H1 (cell line): ENCODE measurements at regions not wholly inside any gene's neighbourhood (a gene's known extent, or its start where the extent isn't known, plus 50 kb on each side); places are given as distances from the start of the nearest gene placed in this dataset.

Source experiments
- EZH2 ChIP-seq: fragments of 200-600 bp; sonication (generic); IDR thresholded peaks from 2 replicates; pipeline ENCODE4 v1.7.1; 2012; ENCODE audit warnings: low read depth, mild to moderate bottlenecking, moderate library complexity, low read length, inconsistent platforms; ENCODE audit not compliant: severe bottlenecking
- JUN ChIP-seq: IDR thresholded peaks from 2 replicates; pipeline ENCODE4 v1.6.1; 2011; ENCODE audit warnings: low read depth, mild to moderate bottlenecking, improper control_type of control experiment, low read length
- MAFK ChIP-seq: IDR thresholded peaks from 2 replicates; pipeline ENCODE4 v1.6.1; 2012; ENCODE audit warnings: low read depth, mild to moderate bottlenecking, improper control_type of control experiment, low read length
- ZNF274 ChIP-seq: IDR thresholded peaks from 2 replicates; pipeline ENCODE4 v1.7.0; 2012; ENCODE audit warnings: low read length, borderline replicate concordance; ENCODE audit errors: extremely low read depth
- TF ChIP-seq, protein P1 (sequence below): fragments of 300-600 bp; sonication (generic); IDR thresholded peaks from 2 replicates; pipeline ENCODE4 v1.7.1; 2012; ENCODE audit warnings: low read length, moderate library complexity, mild to moderate bottlenecking, inconsistent platforms; ENCODE audit not compliant: insufficient replicate concordance

- TF ChIP-seq, protein P1, sequence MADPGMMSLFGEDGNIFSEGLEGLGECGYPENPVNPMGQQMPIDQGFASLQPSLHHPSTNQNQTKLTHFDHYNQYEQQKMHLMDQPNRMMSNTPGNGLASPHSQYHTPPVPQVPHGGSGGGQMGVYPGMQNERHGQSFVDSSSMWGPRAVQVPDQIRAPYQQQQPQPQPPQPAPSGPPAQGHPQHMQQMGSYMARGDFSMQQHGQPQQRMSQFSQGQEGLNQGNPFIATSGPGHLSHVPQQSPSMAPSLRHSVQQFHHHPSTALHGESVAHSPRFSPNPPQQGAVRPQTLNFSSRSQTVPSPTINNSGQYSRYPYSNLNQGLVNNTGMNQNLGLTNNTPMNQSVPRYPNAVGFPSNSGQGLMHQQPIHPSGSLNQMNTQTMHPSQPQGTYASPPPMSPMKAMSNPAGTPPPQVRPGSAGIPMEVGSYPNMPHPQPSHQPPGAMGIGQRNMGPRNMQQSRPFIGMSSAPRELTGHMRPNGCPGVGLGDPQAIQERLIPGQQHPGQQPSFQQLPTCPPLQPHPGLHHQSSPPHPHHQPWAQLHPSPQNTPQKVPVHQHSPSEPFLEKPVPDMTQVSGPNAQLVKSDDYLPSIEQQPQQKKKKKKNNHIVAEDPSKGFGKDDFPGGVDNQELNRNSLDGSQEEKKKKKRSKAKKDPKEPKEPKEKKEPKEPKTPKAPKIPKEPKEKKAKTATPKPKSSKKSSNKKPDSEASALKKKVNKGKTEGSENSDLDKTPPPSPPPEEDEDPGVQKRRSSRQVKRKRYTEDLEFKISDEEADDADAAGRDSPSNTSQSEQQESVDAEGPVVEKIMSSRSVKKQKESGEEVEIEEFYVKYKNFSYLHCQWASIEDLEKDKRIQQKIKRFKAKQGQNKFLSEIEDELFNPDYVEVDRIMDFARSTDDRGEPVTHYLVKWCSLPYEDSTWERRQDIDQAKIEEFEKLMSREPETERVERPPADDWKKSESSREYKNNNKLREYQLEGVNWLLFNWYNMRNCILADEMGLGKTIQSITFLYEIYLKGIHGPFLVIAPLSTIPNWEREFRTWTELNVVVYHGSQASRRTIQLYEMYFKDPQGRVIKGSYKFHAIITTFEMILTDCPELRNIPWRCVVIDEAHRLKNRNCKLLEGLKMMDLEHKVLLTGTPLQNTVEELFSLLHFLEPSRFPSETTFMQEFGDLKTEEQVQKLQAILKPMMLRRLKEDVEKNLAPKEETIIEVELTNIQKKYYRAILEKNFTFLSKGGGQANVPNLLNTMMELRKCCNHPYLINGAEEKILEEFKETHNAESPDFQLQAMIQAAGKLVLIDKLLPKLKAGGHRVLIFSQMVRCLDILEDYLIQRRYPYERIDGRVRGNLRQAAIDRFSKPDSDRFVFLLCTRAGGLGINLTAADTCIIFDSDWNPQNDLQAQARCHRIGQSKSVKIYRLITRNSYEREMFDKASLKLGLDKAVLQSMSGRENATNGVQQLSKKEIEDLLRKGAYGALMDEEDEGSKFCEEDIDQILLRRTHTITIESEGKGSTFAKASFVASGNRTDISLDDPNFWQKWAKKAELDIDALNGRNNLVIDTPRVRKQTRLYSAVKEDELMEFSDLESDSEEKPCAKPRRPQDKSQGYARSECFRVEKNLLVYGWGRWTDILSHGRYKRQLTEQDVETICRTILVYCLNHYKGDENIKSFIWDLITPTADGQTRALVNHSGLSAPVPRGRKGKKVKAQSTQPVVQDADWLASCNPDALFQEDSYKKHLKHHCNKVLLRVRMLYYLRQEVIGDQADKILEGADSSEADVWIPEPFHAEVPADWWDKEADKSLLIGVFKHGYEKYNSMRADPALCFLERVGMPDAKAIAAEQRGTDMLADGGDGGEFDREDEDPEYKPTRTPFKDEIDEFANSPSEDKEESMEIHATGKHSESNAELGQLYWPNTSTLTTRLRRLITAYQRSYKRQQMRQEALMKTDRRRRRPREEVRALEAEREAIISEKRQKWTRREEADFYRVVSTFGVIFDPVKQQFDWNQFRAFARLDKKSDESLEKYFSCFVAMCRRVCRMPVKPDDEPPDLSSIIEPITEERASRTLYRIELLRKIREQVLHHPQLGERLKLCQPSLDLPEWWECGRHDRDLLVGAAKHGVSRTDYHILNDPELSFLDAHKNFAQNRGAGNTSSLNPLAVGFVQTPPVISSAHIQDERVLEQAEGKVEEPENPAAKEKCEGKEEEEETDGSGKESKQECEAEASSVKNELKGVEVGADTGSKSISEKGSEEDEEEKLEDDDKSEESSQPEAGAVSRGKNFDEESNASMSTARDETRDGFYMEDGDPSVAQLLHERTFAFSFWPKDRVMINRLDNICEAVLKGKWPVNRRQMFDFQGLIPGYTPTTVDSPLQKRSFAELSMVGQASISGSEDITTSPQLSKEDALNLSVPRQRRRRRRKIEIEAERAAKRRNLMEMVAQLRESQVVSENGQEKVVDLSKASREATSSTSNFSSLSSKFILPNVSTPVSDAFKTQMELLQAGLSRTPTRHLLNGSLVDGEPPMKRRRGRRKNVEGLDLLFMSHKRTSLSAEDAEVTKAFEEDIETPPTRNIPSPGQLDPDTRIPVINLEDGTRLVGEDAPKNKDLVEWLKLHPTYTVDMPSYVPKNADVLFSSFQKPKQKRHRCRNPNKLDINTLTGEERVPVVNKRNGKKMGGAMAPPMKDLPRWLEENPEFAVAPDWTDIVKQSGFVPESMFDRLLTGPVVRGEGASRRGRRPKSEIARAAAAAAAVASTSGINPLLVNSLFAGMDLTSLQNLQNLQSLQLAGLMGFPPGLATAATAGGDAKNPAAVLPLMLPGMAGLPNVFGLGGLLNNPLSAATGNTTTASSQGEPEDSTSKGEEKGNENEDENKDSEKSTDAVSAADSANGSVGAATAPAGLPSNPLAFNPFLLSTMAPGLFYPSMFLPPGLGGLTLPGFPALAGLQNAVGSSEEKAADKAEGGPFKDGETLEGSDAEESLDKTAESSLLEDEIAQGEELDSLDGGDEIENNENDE: no peak
- TF ChIP-seq ZNF274 (no peak), MAFK (no peak), JUN (no peak), EZH2 (no peak)
Observed at GRCh38 chr13:106700439-106700838, 132.5 kb upstream of the ARGLU1 start (continued).
